Body of pancreas (tissue), 4 donors: ENCODE measurements at regions not wholly inside any gene's neighbourhood (a gene's known extent, or its start where the extent isn't known, plus 50 kb on each side); places are given as distances from the start of the nearest gene placed in this dataset.

Experiments
- ATAC-seq: fragments of 150-250 bp; one replicate; pipeline ENCODE4 v1.9.1; 2016
- DNase-seq, 4 donors: peaks; one replicate each; pipeline ENCODE4 v3.0.0-alpha.2; 2019
- H3K27ac ChIP-seq, 4 donors: fragments of 200-600 bp; sonication (generic); 1 replicate in 3 of 4; 2 replicates in 1 of 4; pipeline versions ENCODE4 v1.5.1 to v1.6.1; 2016 to 2019; ENCODE audit warnings: mild to moderate bottlenecking in 1 of 4, mixed read lengths in 1 of 4, moderate library complexity in 1 of 4
- H3K27me3 ChIP-seq, 2 donors: fragments of 200-600 bp; sonication (generic); one replicate each; pipeline ENCODE4 v1.6.0; 2016; ENCODE audit warnings: mild to moderate bottlenecking in 1 of 2
- H3K36me3 ChIP-seq, 2 donors: fragments of 200-600 bp; sonication (generic); replicated peaks in 1 of 2; 2 replicates each; pipeline ENCODE4 v1.5.1; 2016; ENCODE audit warnings: low read depth in 2 of 2; ENCODE audit not compliant: insufficient read depth in 1 of 2
- H3K4me1 ChIP-seq: fragments of 200-600 bp; sonication (generic); one replicate; pipeline ENCODE4 v1.6.0; 2016
- H3K4me3 ChIP-seq, 2 donors: fragments of 200-600 bp; sonication (generic); 1 replicate in 1 of 2; 2 replicates in 1 of 2; pipeline ENCODE4 v1.5.1; 2016 to 2019
- H3K9me3 ChIP-seq, 3 donors: fragments of 200-600 bp; sonication (generic); 1 replicate in 2 of 3; 2 replicates in 1 of 3; pipeline ENCODE4 v1.5.1; 2016
- POLR2A ChIP-seq, 3 donors: fragments of 450-650 bp; IDR thresholded peaks; one replicate each; pipeline ENCODE4 v1.6.1; 2016; ENCODE audit warnings: antibody characterized with exemption in 3 of 3, mild to moderate bottlenecking in 2 of 3
- WGBS, 2 donors: methylation state at CpG; one replicate each; pipeline ENCODE4 v1.1.5; 2017; 5-methylcytosine and 5-hydroxymethylcytosine counted together
- intact Hi-C: fragments of 100-400 bp; cut with DNase I; formaldehyde crosslinking; loops from one replicate; pipeline ENCODE4 v1.15.1; 2023
- TF ChIP-seq, protein P1 (sequence below), 7 experiments: fragments of 450-650 bp in 4 of 7; fragments of 200-600 bp in 3 of 7; sonication (generic) in 3 of 7; IDR thresholded peaks; one replicate each; pipeline ENCODE4 v1.5.1; 2016 to 2019; ENCODE audit warnings: antibody characterized with exemption in 7 of 7

DNA sequence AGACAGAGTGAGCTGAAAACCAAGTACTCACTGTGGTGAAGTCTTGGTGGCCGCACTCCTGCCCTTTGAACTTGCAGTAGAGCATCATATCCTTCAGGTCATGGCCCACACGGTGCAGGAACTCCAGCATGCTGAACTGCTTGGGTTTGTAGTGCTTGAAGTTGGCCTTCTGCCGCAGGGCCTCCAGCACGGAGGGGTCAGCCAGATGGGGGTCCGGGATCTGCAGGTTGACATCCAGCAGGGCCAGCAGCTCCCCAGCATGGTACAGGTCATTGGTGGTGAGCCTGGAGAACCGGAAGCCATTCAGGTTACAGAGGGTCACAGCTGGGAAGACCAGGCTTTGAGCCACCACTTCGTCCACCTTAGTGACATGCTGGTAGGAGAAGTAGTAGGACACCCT lies 99.1 kb upstream of the CCL2 start:
- H3K36me3 ChIP-seq, result no peaks in the 10 kb centered on the region
- H3K27ac ChIP-seq, result no peak overlapping the region
- ATAC-seq (no peak), DNase-seq (no peak)
- WGBS, 2 donors, result 60 to 76% methylated on average over 3 to 7 of the region's 7 CpGs
- TF ChIP-seq POLR2A (IDR thresholded peaks at IDR 0.05), result no peak
- TF ChIP-seq, protein P1, sequence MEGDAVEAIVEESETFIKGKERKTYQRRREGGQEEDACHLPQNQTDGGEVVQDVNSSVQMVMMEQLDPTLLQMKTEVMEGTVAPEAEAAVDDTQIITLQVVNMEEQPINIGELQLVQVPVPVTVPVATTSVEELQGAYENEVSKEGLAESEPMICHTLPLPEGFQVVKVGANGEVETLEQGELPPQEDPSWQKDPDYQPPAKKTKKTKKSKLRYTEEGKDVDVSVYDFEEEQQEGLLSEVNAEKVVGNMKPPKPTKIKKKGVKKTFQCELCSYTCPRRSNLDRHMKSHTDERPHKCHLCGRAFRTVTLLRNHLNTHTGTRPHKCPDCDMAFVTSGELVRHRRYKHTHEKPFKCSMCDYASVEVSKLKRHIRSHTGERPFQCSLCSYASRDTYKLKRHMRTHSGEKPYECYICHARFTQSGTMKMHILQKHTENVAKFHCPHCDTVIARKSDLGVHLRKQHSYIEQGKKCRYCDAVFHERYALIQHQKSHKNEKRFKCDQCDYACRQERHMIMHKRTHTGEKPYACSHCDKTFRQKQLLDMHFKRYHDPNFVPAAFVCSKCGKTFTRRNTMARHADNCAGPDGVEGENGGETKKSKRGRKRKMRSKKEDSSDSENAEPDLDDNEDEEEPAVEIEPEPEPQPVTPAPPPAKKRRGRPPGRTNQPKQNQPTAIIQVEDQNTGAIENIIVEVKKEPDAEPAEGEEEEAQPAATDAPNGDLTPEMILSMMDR (IDR thresholded peaks at IDR 0.05), result no peak
- no peaks in the 10 kb centered on the region for H3K27me3 ChIP-seq
- H3K4me3 ChIP-seq, result no peak overlapping the region
- no peaks in the 10 kb centered on the region for H3K4me1 ChIP-seq
- intact Hi-C loops, result no loop called here
- H3K9me3 ChIP-seq, result no peaks in the 10 kb centered on the region

- no peak for DNase-seq
- WGBS, 2 donors, result 6 to 26% methylated on average over 7 to 16 of the region's 16 CpGs
- H3K27me3 ChIP-seq, result no peaks in the 10 kb centered on the region
These were observed 98.7 kb upstream of the CCL2 start for GRCh38 chr17:34156401-34156740.

DNA sequence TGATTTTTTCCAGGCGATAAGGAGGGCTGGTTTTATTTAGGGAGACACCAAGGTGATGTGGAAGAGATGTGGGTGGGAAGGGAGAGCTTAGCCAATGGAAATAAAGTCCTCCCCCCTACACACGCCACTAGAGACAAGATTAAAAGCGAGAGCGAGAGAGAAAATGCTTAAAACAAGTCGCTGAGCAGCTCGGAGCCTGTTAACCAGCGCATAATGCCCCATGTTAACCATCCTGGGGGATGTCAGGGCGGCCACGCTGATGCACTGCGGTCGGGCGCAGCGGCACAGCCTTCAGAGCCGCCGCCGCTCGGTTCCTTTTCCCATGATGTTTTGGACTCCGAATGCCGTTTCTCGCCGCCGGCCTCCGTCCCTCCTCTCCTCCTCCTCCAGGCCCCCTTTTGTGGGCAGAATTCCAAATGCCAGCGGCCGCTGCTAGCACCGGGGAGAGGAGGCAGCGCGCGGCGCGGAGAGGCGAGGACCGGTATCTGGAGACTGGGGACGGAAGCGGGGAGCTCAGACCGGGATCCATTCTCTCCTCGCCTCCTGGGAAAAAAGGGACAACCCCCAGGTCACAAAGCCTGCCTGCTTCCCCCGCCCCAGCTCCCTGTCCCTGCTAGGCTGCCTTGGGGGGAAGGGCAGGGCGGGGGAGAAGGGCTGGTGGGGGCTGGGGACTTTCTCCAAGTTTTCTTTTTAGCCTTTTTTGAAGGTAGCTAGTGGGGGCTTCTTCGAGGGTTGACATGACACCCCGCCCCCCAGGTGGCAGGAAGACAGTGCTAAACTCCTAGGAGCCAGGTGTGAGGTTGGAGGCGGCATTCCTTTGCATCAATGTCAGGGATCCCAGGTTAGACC lies 98.1 kb upstream of the CCL2 start:
- ATAC-seq, result no peak
- TF ChIP-seq, protein P1 (IDR thresholded peaks at IDR 0.05), result no peak
- no peak for TF ChIP-seq POLR2A (IDR thresholded peaks at IDR 0.05)
- Histone ChIP-seq H3K9me3 (no peaks in the 10 kb centered on the region), H3K4me1 (no peaks in the 10 kb centered on the region), H3K27ac (no peak overlapping the region), H3K36me3 (no peaks in the 10 kb centered on the region), H3K4me3 (no peak overlapping the region), H3K27me3 (no peaks in the 10 kb centered on the region)
- DNase-seq, result no peak
- 1 to 4% methylated on average over 33 to 42 of the region's 42 CpGs for WGBS, 2 donors
- intact Hi-C loops, result no loop called here

More at GRCh38 chr17:34156401-34156740, 98.7 kb upstream of the CCL2 start:
- no peak overlapping the region for H3K27ac ChIP-seq
- no peaks in the 10 kb centered on the region for H3K36me3 ChIP-seq
- intact Hi-C loops, result no loop called here
- H3K4me1 ChIP-seq, result no peaks in the 10 kb centered on the region
- no peaks in the 10 kb centered on the region for H3K9me3 ChIP-seq
- TF ChIP-seq POLR2A (IDR thresholded peaks at IDR 0.05), result no peak
- TF ChIP-seq, protein P1 (IDR thresholded peaks at IDR 0.05), result no peak
- no peak for ATAC-seq
- no peak overlapping the region for H3K4me3 ChIP-seq

- Histone ChIP-seq H3K36me3 (no peaks in the 10 kb centered on the region), H3K9me3 (no peaks in the 10 kb centered on the region), H3K27ac (no peak overlapping the region), H3K27me3 (no peaks in the 10 kb centered on the region), H3K4me3 (no peak overlapping the region), H3K4me1 (no peaks in the 10 kb centered on the region)
- DNase-seq, result no peak
- intact Hi-C loops, result no loop called here
- TF ChIP-seq, protein P1 (IDR thresholded peaks at IDR 0.05), result no peak
- no peak for TF ChIP-seq POLR2A (IDR thresholded peaks at IDR 0.05)
- ATAC-seq, result no peak
- WGBS, 2 donors, result 68 to 69% methylated on average over 4 of the region's 4 CpGs
These were observed 93.4 kb upstream of the CCL2 start for GRCh38 chr17:34161690-34162089.

DNA sequence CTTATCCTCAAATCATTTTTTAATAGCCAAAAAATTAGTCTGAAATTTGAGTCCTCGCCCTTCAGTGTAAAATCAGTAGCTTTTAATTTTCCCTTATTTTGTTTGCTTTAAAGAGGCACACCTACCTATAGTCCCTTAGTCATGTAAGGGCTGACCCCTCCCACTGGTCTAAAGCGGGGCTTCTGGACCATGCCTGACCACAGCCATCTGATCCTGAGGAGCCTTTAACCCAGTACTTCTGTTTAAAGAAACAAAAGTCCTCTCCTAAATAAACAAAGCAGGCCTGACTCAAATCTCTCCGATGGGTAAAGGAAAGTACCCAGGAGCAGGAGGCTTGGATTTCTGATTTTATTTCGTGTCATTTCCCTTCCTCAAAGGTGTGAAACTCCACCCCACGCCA lies 92.0 kb upstream of the CCL2 start:
- H3K9me3 ChIP-seq, result no peaks in the 10 kb centered on the region
- H3K27ac ChIP-seq, result no peak overlapping the region
- no peaks in the 10 kb centered on the region for H3K36me3 ChIP-seq
- intact Hi-C loops, result no loop called here
- no peak overlapping the region for H3K4me3 ChIP-seq
- no peaks in the 10 kb centered on the region for H3K27me3 ChIP-seq
- WGBS, 2 donors, result 42 to 48% methylated on average over 5 of the region's 5 CpGs
- ATAC-seq, result no peak
- TF ChIP-seq POLR2A (IDR thresholded peaks at IDR 0.05), result no peak
- TF ChIP-seq, protein P1 (IDR thresholded peaks at IDR 0.05), result no peak
- H3K4me1 ChIP-seq, result peaks cover 10% of the 10 kb centered on the region
- DNase-seq, result no peak
